ENCODE measurements at regions not wholly inside any gene's neighbourhood (a gene's known extent, or its start where the extent isn't known, plus 50 kb on each side); places are given as distances from the start of the nearest gene placed in this dataset.
"Not testable (repeated sequence)": the region's sequence is repeated elsewhere in the genome, so short reads cannot be mapped to it uniquely, and the experiment has no call there.

GRCh38 chr13:70792121-70792520 is 683.9 kb upstream of the KLHL1 start:
- no peak for DNase-seq (ENCODE audit: low read depth)

GRCh38 chr13:70789751-70790150 is 681.5 kb upstream of the KLHL1 start:
- no peak for DNase-seq (ENCODE audit: low read depth)

GRCh38 chr13:70788074-70788473 is 679.8 kb upstream of the KLHL1 start:
- DNase-seq (ENCODE audit: low read depth) = no peak

GRCh38 chr13:70784207-70784989 is 676.1 kb upstream of the KLHL1 start:
- no peak for DNase-seq (ENCODE audit: low read depth)

- no peak for DNase-seq (ENCODE audit: low read depth)
These were observed 661.6 kb upstream of the KLHL1 start for GRCh38 chr13:70769817-70770216.

GRCh38 chr13:70758932-70759331 is 650.7 kb upstream of the KLHL1 start:
- no peak for DNase-seq (ENCODE audit: low read depth)

GRCh38 chr13:70756088-70756487 is 647.8 kb upstream of the KLHL1 start:
- DNase-seq (ENCODE audit: low read depth) = no peak

GRCh38 chr13:70755456-70755855 is 647.2 kb upstream of the KLHL1 start:
- DNase-seq (ENCODE audit: low read depth) = no peak

GRCh38 chr13:70747262-70747661 is 639.0 kb upstream of the KLHL1 start:
- no peak for DNase-seq (ENCODE audit: low read depth)

GRCh38 chr13:70746469-70746868 is 638.2 kb upstream of the KLHL1 start:
- DNase-seq (ENCODE audit: low read depth) = not testable (repeated sequence)

GRCh38 chr13:70736622-70737317 is 628.5 kb upstream of the KLHL1 start:
- no peak for DNase-seq (ENCODE audit: low read depth)

GRCh38 chr13:70732611-70733010 is 624.4 kb upstream of the KLHL1 start:
- no peak for DNase-seq (ENCODE audit: low read depth)

GRCh38 chr13:70729369-70729768 is 621.1 kb upstream of the KLHL1 start:
- DNase-seq (ENCODE audit: low read depth) = no peak

GRCh38 chr13:70723732-70724131 is 615.5 kb upstream of the KLHL1 start:
- DNase-seq (ENCODE audit: low read depth) = no peak

GRCh38 chr13:70720386-70720785 is 612.1 kb upstream of the KLHL1 start:
- no peak for DNase-seq (ENCODE audit: low read depth)

- no peak for DNase-seq (ENCODE audit: low read depth)
These were observed 606.7 kb upstream of the KLHL1 start for GRCh38 chr13:70714993-70715392.

GRCh38 chr13:70708775-70709174 is 600.5 kb upstream of the KLHL1 start:
- DNase-seq (ENCODE audit: low read depth) = no peak

GRCh38 chr13:70703755-70704154 is 595.5 kb upstream of the KLHL1 start:
- no peak for DNase-seq (ENCODE audit: low read depth)

- DNase-seq (ENCODE audit: low read depth) = no peak
These were observed 586.9 kb upstream of the KLHL1 start for GRCh38 chr13:70694996-70695715.

GRCh38 chr13:70668983-70669382 is 560.7 kb upstream of the KLHL1 start:
- no peak for DNase-seq (ENCODE audit: low read depth)

- no peak for DNase-seq (ENCODE audit: low read depth)
These were observed 560.0 kb upstream of the KLHL1 start for GRCh38 chr13:70668293-70668692.

GRCh38 chr13:70666883-70667556 is 558.8 kb upstream of the KLHL1 start:
- no peak for DNase-seq (ENCODE audit: low read depth)

Measured in M059J (cell line).